ENCODE measurements at regions not wholly inside any gene's neighbourhood (a gene's known extent, or its start where the extent isn't known, plus 50 kb on each side); places are given as distances from the start of the nearest gene placed in this dataset.

GRCh38 chr16:49921106-49921505 is 65.2 kb upstream of the ZNF423 start:
- TF ChIP-seq, protein P1, sequence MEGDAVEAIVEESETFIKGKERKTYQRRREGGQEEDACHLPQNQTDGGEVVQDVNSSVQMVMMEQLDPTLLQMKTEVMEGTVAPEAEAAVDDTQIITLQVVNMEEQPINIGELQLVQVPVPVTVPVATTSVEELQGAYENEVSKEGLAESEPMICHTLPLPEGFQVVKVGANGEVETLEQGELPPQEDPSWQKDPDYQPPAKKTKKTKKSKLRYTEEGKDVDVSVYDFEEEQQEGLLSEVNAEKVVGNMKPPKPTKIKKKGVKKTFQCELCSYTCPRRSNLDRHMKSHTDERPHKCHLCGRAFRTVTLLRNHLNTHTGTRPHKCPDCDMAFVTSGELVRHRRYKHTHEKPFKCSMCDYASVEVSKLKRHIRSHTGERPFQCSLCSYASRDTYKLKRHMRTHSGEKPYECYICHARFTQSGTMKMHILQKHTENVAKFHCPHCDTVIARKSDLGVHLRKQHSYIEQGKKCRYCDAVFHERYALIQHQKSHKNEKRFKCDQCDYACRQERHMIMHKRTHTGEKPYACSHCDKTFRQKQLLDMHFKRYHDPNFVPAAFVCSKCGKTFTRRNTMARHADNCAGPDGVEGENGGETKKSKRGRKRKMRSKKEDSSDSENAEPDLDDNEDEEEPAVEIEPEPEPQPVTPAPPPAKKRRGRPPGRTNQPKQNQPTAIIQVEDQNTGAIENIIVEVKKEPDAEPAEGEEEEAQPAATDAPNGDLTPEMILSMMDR (IDR thresholded peaks at IDR 0.05) = no peak
- no peak for TF ChIP-seq POLR2A (IDR thresholded peaks at IDR 0.05)
- no peak for TF ChIP-seq POLR2AphosphoS5 (IDR thresholded peaks at IDR 0.05)
